Activated CD8-positive, alpha-beta T cell treated with anti-CD3 and anti-CD28 coated beads for 36 hours (primary cell): ENCODE measurements at regions not wholly inside any gene's neighbourhood (a gene's known extent, or its start where the extent isn't known, plus 50 kb on each side); places are given as distances from the start of the nearest gene placed in this dataset.

Experiments used
- ATAC-seq: fragments of 200-7000 bp; cut with Tn5 transposase; one replicate; pipeline ENCODE4 v1.10.0; 2021; ENCODE audit warnings: mild to moderate bottlenecking, moderate library complexity
- CTCF ChIA-PET: fragments of 350-600 bp; sonication (Branson Sonifier 250); formaldehyde crosslinking; loops from one replicate; lab custom pipeline; 2021; ENCODE audit warnings: antibody characterized with exemption; lab: Charles Lee
- POLR2A ChIA-PET: fragments of 350-600 bp; sonication (Branson Sonifier 250); formaldehyde crosslinking; loops from one replicate; lab custom pipeline; 2021; ENCODE audit warnings: antibody characterized with exemption; lab: Charles Lee
- DNase-seq: peaks from one replicate; pipeline ENCODE4 v3.0.0-alpha.2; 2020
- H3K27ac Mint-ChIP-seq: one replicate; pipeline ENCODE4 v1.8.0; 2021; ENCODE audit warnings: mild to moderate bottlenecking, mixed read lengths
- H3K27me3 Mint-ChIP-seq: one replicate; pipeline ENCODE4 v1.8.0; 2021; ENCODE audit warnings: mixed read lengths
- H3K36me3 Mint-ChIP-seq: one replicate; pipeline ENCODE4 v1.8.0; 2021; ENCODE audit warnings: low read depth, mixed read lengths
- H3K4me1 Mint-ChIP-seq: one replicate; pipeline ENCODE4 v1.8.0; 2021; ENCODE audit warnings: low read depth, mixed read lengths
- H3K4me3 Mint-ChIP-seq: one replicate; pipeline ENCODE4 v1.8.0; 2021; ENCODE audit warnings: mild to moderate bottlenecking, moderate library complexity, mixed read lengths
- H3K9me3 Mint-ChIP-seq: one replicate; pipeline ENCODE4 v1.8.0; 2021; ENCODE audit warnings: mixed read lengths
- CTCF ChIP-seq: fragments of 200-600 bp; IDR thresholded peaks from one replicate; pipeline ENCODE4 v1.8.0; 2022; ENCODE audit warnings: antibody characterized with exemption, mild to moderate bottlenecking
- intact Hi-C: fragments of 100-400 bp; cut with micrococcal nuclease; formaldehyde crosslinking; loops from one replicate; pipeline ENCODE4 v1.10.0; 2022

- no peak for TF ChIP-seq CTCF
- peaks cover 3% of the 10 kb centered on the region for H3K9me3 Mint-ChIP-seq
- no peaks in the 10 kb centered on the region for H3K27me3 Mint-ChIP-seq
- ChIA-PET CTCF (no interaction called here), POLR2A (no interaction called here)
- H3K36me3 Mint-ChIP-seq = no peaks in the 10 kb centered on the region
- DNase-seq (no peak), ATAC-seq (no peak)
- no peak overlapping the region for H3K4me3 Mint-ChIP-seq
- intact Hi-C loops = no loop called here
- no peak overlapping the region for H3K27ac Mint-ChIP-seq
- no peaks in the 10 kb centered on the region for H3K4me1 Mint-ChIP-seq
Observed at GRCh38 chr6:62357835-62358234, 71.8 kb upstream of the KHDRBS2 start.

- H3K4me1 Mint-ChIP-seq = no peaks in the 10 kb centered on the region
- no peaks in the 10 kb centered on the region for H3K36me3 Mint-ChIP-seq
- ATAC-seq = no peak
- peaks cover 3% of the 10 kb centered on the region for H3K9me3 Mint-ChIP-seq
- CTCF ChIA-PET = no interaction called here
- no peak overlapping the region for H3K4me3 Mint-ChIP-seq
- no peak for DNase-seq
- no peak overlapping the region for H3K27ac Mint-ChIP-seq
- no peak for TF ChIP-seq CTCF
- intact Hi-C loops = no loop called here
- H3K27me3 Mint-ChIP-seq = no peaks in the 10 kb centered on the region
- POLR2A ChIA-PET = no interaction called here
Observed at GRCh38 chr6:62354261-62354660, 68.2 kb upstream of the KHDRBS2 start.

GRCh38 chr6:62345962-62346689, 60.1 kb upstream of the KHDRBS2 start:
- DNase-seq = no peak
- no peaks in the 10 kb centered on the region for H3K27me3 Mint-ChIP-seq
- ChIA-PET POLR2A (interaction anchor here (0.8 kb wide), 1 partner anchor 112 kb away, joined by 3 read pairs; no protein-coding TSS in a partner anchor), CTCF (no interaction called here)
- no peak for ATAC-seq
- H3K4me3 Mint-ChIP-seq = no peak overlapping the region
- H3K9me3 Mint-ChIP-seq = peaks cover 10% of the 10 kb centered on the region
- H3K36me3 Mint-ChIP-seq = no peaks in the 10 kb centered on the region
- TF ChIP-seq CTCF = no peak
- intact Hi-C loops = no loop called here
- no peak overlapping the region for H3K27ac Mint-ChIP-seq
- no peaks in the 10 kb centered on the region for H3K4me1 Mint-ChIP-seq

- intact Hi-C loops = no loop called here
- DNase-seq (no peak), ATAC-seq (no peak)
- ChIA-PET CTCF (no interaction called here), POLR2A (no interaction called here)
- Mint-ChIP-seq H3K36me3 (no peaks in the 10 kb centered on the region), H3K4me3 (no peak overlapping the region), H3K27me3 (no peaks in the 10 kb centered on the region), H3K9me3 (peaks cover 12% of the 10 kb centered on the region), H3K27ac (no peak overlapping the region), H3K4me1 (no peaks in the 10 kb centered on the region)
- TF ChIP-seq CTCF = no peak
Observed at GRCh38 chr6:62345446-62345845, 59.4 kb upstream of the KHDRBS2 start.

- TF ChIP-seq CTCF = no peak
- Mint-ChIP-seq H3K4me3 (no peak overlapping the region), H3K36me3 (no peaks in the 10 kb centered on the region), H3K27me3 (no peaks in the 10 kb centered on the region), H3K27ac (no peak overlapping the region), H3K4me1 (no peaks in the 10 kb centered on the region), H3K9me3 (peaks cover 12% of the 10 kb centered on the region)
- ATAC-seq (no peak), DNase-seq (no peak)
- ChIA-PET POLR2A (no interaction called here), CTCF (no interaction called here)
- intact Hi-C loops = no loop called here
Observed at GRCh38 chr6:62344850-62345249, 58.8 kb upstream of the KHDRBS2 start.
